GM12874 (cell line): ENCODE measurements at regions not wholly inside any gene's neighbourhood (a gene's known extent, or its start where the extent isn't known, plus 50 kb on each side); places are given as distances from the start of the nearest gene placed in this dataset.

Experiments
- TF ChIP-seq, protein P1 (sequence below): IDR thresholded peaks from 2 replicates; pipeline ENCODE4 v1.5.1; 2011; ENCODE audit warnings: low read depth, mild to moderate bottlenecking, control low read depth, low read length, moderate library complexity; ENCODE audit not compliant: insufficient read depth

DNA sequence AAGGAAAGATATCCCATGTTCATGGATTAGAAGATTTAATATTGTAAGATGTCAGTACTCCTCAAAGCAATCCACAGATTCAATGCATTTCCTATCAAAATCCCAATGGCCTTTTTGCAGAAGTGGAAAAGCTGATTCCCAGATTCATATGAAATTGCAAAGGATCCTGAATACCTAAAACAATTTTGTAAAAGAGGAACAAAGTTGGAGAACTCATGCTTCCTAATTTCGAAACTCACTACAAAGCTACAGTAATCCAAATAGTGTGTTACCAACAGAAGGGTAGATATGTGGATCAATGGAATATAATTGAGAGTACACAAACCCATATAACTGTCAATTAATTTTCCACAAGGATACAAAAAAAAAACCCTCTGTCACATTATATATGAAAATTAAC, 154.3 kb upstream of the ZNF618 start:
- TF ChIP-seq, protein P1, sequence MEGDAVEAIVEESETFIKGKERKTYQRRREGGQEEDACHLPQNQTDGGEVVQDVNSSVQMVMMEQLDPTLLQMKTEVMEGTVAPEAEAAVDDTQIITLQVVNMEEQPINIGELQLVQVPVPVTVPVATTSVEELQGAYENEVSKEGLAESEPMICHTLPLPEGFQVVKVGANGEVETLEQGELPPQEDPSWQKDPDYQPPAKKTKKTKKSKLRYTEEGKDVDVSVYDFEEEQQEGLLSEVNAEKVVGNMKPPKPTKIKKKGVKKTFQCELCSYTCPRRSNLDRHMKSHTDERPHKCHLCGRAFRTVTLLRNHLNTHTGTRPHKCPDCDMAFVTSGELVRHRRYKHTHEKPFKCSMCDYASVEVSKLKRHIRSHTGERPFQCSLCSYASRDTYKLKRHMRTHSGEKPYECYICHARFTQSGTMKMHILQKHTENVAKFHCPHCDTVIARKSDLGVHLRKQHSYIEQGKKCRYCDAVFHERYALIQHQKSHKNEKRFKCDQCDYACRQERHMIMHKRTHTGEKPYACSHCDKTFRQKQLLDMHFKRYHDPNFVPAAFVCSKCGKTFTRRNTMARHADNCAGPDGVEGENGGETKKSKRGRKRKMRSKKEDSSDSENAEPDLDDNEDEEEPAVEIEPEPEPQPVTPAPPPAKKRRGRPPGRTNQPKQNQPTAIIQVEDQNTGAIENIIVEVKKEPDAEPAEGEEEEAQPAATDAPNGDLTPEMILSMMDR = no peak

DNA sequence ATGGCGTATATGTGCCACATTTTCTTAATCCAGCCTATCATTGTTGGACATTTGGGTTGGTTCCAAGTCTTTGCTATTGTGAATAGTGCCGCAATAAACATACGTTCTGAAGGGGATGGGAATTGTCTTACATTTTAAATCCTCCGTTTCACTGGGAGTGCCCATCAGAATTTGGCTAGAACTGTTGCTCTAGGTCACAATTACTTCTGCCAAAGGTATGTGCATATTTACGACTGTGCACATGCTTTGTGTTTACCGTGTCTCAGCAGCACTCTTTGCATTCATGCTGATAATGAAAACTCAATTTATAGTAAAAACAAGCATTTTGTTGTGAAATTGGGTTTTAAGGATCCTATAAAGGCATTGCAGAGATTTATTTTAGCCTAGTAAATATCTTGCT, 151.9 kb upstream of the ZNF618 start:
- TF ChIP-seq, protein P1 = no peak

DNA sequence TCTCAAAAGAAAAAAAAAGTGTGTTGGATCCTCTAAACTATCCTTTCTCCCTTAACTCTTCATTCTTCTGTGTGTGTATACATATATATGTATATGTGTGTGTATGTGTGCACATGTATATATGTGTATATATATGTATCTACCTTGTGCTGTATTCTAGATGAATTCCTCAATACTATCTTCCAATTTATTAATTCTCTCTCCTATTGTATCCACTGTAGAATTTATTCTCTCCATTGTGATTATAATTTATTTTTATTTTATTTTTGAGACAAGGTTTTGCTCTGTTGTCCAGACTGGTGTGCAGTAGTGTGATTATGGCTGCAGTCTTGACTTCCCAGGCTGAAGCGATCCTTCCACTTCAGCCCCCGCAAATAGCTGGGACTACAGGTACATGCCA, 147.1 kb upstream of the ZNF618 start:
- TF ChIP-seq, protein P1 = no peak

DNA sequence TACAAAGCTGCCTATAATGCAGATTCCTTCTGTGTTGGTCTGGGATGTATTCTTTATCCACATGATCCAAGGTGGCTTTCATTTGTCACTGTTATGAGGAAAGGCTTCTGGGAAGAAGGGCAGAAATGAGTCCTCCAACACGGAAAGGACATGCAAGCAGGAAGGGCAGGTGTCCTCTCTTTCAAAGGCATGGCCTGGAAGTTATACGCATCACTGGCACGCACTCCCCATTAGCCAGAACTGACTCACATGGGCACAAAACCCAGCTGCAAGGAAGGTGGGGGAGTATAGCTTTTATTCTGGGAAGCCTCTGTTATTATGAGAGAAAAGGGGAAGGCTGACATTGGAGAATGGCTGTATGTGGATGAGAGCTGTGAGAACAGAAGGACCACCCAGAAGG, 141.3 kb upstream of the ZNF618 start:
- TF ChIP-seq, protein P1 = no peak

DNA sequence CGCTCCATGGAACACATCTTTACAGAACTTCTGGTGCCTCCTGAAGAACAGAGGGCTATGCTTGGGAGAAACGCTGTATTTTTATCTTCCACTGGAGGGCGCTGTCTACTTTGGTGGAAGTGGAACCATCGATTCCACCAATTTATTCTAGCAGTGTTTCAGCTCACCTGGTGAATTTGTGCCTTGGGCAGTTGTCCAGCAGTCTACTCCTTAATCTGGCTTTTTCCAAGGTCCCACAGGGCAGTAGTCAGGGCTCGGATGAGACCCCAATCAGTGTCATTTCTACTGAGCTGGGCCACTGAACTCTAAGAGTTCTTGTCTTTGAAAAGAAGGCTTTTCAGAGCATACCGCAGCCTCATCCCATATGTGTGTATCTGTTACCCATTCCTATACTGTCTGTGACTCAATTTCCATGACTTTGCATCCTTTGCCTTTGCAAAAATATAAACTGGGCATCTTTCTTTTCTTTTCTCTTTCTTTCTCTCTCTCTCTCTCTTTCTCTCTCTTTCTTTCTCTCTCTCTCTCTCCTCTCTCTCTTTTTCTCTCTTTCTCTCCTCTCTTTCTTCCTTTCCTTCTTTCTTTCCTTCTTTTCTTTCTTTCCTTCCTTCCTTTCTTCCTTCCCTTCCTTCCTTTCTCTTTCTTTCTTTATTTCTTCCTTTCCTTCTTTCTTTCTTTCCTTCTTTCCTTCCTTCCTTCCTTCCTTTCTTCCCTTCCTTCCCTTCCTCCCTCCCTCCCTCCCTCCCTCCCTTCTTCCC, 138.4 kb upstream of the ZNF618 start:
- TF ChIP-seq, protein P1 = peak; percentile 68

DNA sequence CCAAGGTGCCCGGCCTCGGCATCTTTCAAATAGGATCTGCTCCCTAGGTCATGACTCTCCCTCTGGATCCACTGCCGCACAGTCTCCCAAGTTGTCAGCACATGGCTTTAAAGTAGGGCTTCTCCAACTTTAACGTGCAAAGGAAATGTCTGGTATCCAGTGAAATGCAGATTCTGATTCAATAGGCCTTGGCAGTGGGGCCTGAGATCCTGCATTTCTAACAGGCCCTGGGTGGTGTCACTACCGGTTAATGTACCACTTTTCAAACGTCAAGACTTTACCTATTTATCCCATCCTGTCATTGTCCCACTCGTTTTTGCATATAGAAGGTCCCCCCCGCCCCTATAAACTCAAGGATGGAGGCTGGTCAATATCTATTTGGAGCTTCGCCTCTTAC, 137.6 kb upstream of the ZNF618 start:
- TF ChIP-seq, protein P1 = no peak

DNA sequence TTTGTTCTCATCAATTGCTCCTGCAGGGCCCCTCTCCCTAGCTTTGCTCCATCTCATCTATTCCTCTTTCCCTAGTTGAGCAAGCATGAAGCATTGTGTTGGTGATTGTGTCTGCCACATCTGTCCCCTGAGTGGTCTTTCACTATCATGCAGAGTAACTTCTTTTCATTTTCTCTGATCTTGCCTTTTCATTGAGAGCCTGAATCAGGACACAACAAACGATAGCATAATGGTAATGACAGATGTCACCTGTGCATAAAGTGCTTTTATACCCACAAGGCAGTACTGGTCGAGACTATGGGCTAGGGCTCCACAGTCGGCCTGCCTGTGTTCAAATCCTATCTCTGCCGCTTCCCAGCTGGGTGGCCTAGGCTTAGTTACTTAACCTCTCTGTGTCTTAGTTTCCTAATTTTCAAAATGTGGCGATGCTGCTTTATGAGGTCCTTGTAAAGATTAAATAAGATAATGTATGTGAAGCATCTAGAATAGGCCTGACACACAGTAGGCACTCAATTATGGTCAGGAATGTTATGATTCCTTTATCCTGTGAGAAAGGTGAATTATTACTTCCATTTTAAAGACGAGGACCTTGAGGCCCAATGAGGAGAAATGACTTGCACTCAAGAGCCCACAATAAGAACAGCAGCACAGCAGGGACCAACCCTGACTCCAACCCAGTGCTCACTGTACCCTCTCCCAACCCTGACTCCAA, 137.1 kb upstream of the ZNF618 start:
- TF ChIP-seq, protein P1 = no peak
